CD4-positive, alpha-beta memory T cell (primary cell): ENCODE measurements at regions not wholly inside any gene's neighbourhood (a gene's known extent, or its start where the extent isn't known, plus 50 kb on each side); places are given as distances from the start of the nearest gene placed in this dataset.

Source experiments
- CTCF ChIA-PET: fragments of 350-600 bp; sonication (Branson Sonifier 250); formaldehyde crosslinking; loops from one replicate; lab custom pipeline; 2021; ENCODE audit warnings: inconsistent platforms; ENCODE audit not compliant: partially characterized antibody; lab: Charles Lee
- POLR2A ChIA-PET: fragments of 350-600 bp; sonication (Branson Sonifier 250); formaldehyde crosslinking; loops from one replicate; lab custom pipeline; 2021; ENCODE audit not compliant: partially characterized antibody; lab: Charles Lee
- DNase-seq, 5 donors: peaks; one replicate each; pipeline versions ENCODE4 v3.0.0 to v3.0.0-alpha.2; 2020 to 2022; ENCODE audit warnings: mixed read lengths in 1 of 5
- H3K27ac ChIP-seq: one replicate; pipeline ENCODE4 v1.7.0; 2013; ENCODE audit warnings: low read depth, low read length
- H3K27me3 ChIP-seq: 2 replicates; pipeline ENCODE4 v1.7.0; 2013; ENCODE audit warnings: mild to moderate bottlenecking, low read length, moderate library complexity; ENCODE audit not compliant: insufficient read depth
- H3K36me3 ChIP-seq: 2 replicates; pipeline ENCODE4 v1.7.0; 2013; ENCODE audit warnings: mild to moderate bottlenecking, low read length, moderate library complexity; ENCODE audit not compliant: insufficient read depth
- H3K4me1 ChIP-seq: 2 replicates; pipeline ENCODE4 v1.7.0; 2013; ENCODE audit warnings: mild to moderate bottlenecking, low read length, moderate library complexity; ENCODE audit not compliant: insufficient read depth
- H3K4me3 ChIP-seq, 2 donors: one replicate each; pipeline ENCODE4 v1.7.0; 2013; ENCODE audit warnings: low read length in 2 of 2, mild to moderate bottlenecking in 1 of 2
- H3K9me3 ChIP-seq, 2 donors: one replicate each; pipeline ENCODE4 v1.7.0; 2013; ENCODE audit warnings: low read length in 2 of 2, control low read depth in 1 of 2; ENCODE audit not compliant: control insufficient read depth in 1 of 2
- H3K27ac Mint-ChIP-seq, 7 donors: one replicate each; pipeline ENCODE4 v1.8.0; 2020 to 2021; ENCODE audit warnings: mixed read lengths in 7 of 7, mild to moderate bottlenecking in 6 of 7, inconsistent platforms in 3 of 7, moderate library complexity in 3 of 7
- H3K27me3 Mint-ChIP-seq, 2 donors: one replicate each; pipeline ENCODE4 v1.8.0; 2020 to 2021; ENCODE audit warnings: mixed read lengths in 2 of 2
- H3K36me3 Mint-ChIP-seq, 2 donors: one replicate each; pipeline ENCODE4 v1.8.0; 2020 to 2021; ENCODE audit warnings: mixed read lengths in 2 of 2, inconsistent platforms in 1 of 2, mild to moderate bottlenecking in 1 of 2
- H3K4me1 Mint-ChIP-seq, 4 donors: one replicate each; pipeline ENCODE4 v1.8.0; 2020 to 2021; ENCODE audit warnings: mixed read lengths in 4 of 4, mild to moderate bottlenecking in 1 of 4
- H3K4me3 Mint-ChIP-seq, 8 donors: one replicate each; pipeline ENCODE4 v1.8.0; 2020 to 2021; ENCODE audit warnings: mixed read lengths in 8 of 8, mild to moderate bottlenecking in 7 of 8, moderate library complexity in 6 of 8, inconsistent platforms in 3 of 8
- H3K9me3 Mint-ChIP-seq, 8 donors: one replicate each; pipeline ENCODE4 v1.8.0; 2020 to 2021; ENCODE audit warnings: mixed read lengths in 8 of 8, mild to moderate bottlenecking in 5 of 8, inconsistent platforms in 3 of 8, moderate library complexity in 1 of 8
- intact Hi-C: fragments of 100-400 bp; cut with micrococcal nuclease; formaldehyde crosslinking; loops from one replicate; pipeline ENCODE4 v1.15.1; 2023

DNA sequence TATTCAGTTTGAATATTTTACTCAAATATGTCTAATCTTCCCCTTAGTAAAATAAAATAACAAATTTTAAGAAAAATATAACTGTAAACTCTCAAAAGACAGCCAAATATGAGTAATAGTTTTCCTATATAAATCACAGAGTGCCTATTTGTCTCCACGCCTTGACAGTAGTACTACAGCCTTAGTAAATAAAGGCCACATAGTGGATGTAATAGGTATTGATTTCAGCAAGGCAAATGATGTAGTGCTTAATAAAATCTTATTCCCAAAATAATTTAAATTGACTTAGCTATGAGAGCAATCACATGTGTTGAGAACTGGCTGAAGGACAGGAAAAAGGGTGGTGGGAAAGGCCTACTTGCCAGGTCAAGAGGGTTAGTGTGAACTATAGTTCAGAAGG lies 747.2 kb downstream of the OLFM4 start:
- Mint-ChIP-seq H3K4me3 (no peak overlapping the region), H3K4me1 (no peaks in the 10 kb centered on the region), H3K9me3 (peaks cover 0 to 9% (median 2%) of the 10 kb centered on the region in 8 donors), H3K27ac (no peak overlapping the region), H3K27me3 (no peaks in the 10 kb centered on the region), H3K36me3 (no peaks in the 10 kb centered on the region)
- H3K27me3 ChIP-seq = no peaks in the 10 kb centered on the region
- intact Hi-C loops = no loop called here
- H3K36me3 ChIP-seq = no peaks in the 10 kb centered on the region
- CTCF ChIA-PET = no interaction called here
- POLR2A ChIA-PET = no interaction called here
- H3K4me3 ChIP-seq = no peak overlapping the region
- DNase-seq = no peak
- H3K4me1 ChIP-seq = no peaks in the 10 kb centered on the region
- H3K27ac ChIP-seq = no peak overlapping the region
- H3K9me3 ChIP-seq = no peaks in the 10 kb centered on the region

DNA sequence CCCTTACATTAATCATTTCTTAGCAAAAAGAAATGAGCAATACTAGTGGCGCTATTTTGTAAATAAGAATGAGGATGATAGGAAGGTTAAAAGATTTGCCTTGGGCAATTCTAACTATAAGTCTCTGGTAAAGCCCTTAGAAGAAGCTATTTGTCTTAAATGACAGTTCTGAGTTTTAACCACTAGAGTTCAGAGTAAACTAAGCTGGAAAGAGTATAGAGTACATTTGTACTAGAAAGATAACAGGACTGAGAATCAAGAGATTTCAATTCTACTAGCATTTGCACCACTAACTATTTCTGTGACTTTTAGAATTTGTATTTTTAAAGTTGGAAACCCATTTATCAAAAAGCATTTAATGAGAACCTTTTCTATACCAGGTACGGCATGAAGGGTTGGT lies 750.3 kb downstream of the OLFM4 start:
- no peak for DNase-seq
- Histone ChIP-seq H3K4me3 (no peak overlapping the region), H3K36me3 (no peaks in the 10 kb centered on the region), H3K4me1 (no peaks in the 10 kb centered on the region), H3K27ac (no peak overlapping the region), H3K9me3 (no peaks in the 10 kb centered on the region), H3K27me3 (no peaks in the 10 kb centered on the region)
- Mint-ChIP-seq H3K4me3 (no peak overlapping the region), H3K9me3 (peaks cover 0 to under 1% (median 0%) of the 10 kb centered on the region in 8 donors), H3K27ac (no peak overlapping the region), H3K27me3 (no peaks in the 10 kb centered on the region), H3K36me3 (no peaks in the 10 kb centered on the region), H3K4me1 (peaks cover 0 to 6% (median 4%) of the 10 kb centered on the region in 4 donors)
- ChIA-PET CTCF (no interaction called here), POLR2A (no interaction called here)
- intact Hi-C loops = no loop called here

DNA sequence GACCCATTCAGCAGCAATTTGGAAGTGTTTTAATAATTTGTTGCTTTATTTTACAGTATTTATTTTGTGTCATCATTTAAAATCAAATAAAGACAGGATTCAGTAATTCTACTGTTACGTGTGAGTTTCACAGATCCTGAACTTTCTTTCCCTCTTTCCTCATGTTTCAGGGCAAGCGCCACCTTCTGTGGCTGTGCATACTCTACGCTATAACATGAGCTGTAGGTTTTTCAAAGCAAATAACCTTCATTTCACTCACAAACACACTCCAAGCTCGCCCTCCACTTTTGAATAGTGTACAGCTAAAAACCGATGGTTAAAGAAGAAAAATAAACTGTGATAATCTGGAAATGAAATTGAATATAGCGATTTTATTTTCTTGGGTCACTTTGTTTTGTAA lies 753.3 kb downstream of the OLFM4 start:
- no peaks in the 10 kb centered on the region for H3K36me3 Mint-ChIP-seq
- Histone ChIP-seq H3K36me3 (no peaks in the 10 kb centered on the region), H3K27ac (no peak overlapping the region), H3K4me1 (no peaks in the 10 kb centered on the region), H3K27me3 (no peaks in the 10 kb centered on the region), H3K4me3 (no peak overlapping the region), H3K9me3 (no peaks in the 10 kb centered on the region)
- H3K9me3 Mint-ChIP-seq = peaks cover 0 to 8% (median 0%) of the 10 kb centered on the region in 8 donors
- no peak overlapping the region for H3K27ac Mint-ChIP-seq
- no peak for DNase-seq
- H3K4me1 Mint-ChIP-seq = peaks cover 0 to 6% (median 4%) of the 10 kb centered on the region in 4 donors
- H3K4me3 Mint-ChIP-seq = no peak overlapping the region
- POLR2A ChIA-PET = no interaction called here
- CTCF ChIA-PET = interaction anchor here (0.9 to 1.0 kb wide), 2 partner anchors 9 to 19 kb away, joined by 3 to 4 read pairs; no protein-coding TSS in a partner anchor
- intact Hi-C loops = no loop called here
- no peaks in the 10 kb centered on the region for H3K27me3 Mint-ChIP-seq

DNA sequence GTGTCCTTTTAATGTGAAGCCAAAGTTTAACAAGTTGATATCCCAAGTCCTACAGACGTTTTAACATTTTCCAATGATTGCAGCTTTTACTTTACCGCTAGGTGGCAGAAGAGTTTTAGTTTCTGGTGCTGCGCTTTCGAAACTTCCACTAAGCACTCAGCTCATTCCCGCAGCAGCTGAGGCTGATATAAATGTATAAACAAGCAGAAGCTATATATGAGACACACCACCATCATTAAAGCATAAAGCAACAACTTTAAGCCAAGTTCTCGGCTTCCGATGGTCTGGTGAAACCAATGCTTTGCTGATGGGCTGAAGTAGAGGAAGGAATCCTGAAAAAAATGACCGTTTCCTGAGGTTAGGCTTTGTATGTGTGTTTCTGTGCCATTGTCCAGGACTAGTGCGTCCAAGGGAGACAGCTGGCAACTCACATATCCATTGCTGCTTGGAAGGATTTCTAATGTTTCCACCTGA lies 753.9 kb downstream of the OLFM4 start:
- peak in 1 of 5 donors; percentile 4 for DNase-seq
- CTCF ChIA-PET = interaction anchor here (0.9 to 1.0 kb wide), 3 partner anchors 8 to 20 kb away, joined by 3 to 4 read pairs (median 3); no protein-coding TSS in a partner anchor
- Mint-ChIP-seq H3K4me1 (peaks cover 0 to 6% (median 4%) of the 10 kb centered on the region in 4 donors), H3K9me3 (peaks cover 0 to 8% (median 0%) of the 10 kb centered on the region in 8 donors), H3K4me3 (peak overlapping the region in 3 of 8 donors; percentile 23 to 39 (median 27)), H3K36me3 (no peaks in the 10 kb centered on the region), H3K27me3 (no peaks in the 10 kb centered on the region), H3K27ac (no peak overlapping the region)
- H3K36me3 ChIP-seq = no peaks in the 10 kb centered on the region
- H3K4me3 ChIP-seq = no peak overlapping the region
- H3K9me3 ChIP-seq = no peaks in the 10 kb centered on the region
- POLR2A ChIA-PET = no interaction called here
- H3K27ac ChIP-seq = no peak overlapping the region
- no peaks in the 10 kb centered on the region for H3K4me1 ChIP-seq
- no peaks in the 10 kb centered on the region for H3K27me3 ChIP-seq
- intact Hi-C loops = no loop called here

DNA sequence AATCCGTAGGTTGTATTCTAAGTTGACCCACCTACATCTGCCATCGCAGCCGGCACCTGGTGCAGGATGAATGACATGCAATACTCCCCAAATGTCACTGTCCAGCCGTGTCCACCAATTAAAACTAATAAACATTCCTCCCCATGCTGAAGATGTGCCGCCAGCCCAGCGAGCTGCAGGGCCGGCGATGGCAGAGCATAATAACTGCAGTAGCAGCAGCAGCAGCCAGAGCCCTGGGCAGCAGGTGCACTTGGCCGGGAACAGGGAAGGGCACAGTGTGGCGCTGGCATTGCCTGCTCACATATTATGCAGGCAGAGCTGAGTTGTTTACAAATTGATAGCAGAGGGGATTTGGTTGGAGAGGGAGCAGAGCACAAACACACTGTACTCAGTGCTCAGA lies 754.9 kb downstream of the OLFM4 start:
- CTCF ChIA-PET = no interaction called here
- no peaks in the 10 kb centered on the region for H3K9me3 ChIP-seq
- no peaks in the 10 kb centered on the region for H3K4me1 ChIP-seq
- DNase-seq = no peak
- POLR2A ChIA-PET = no interaction called here
- Mint-ChIP-seq H3K4me3 (no peak overlapping the region), H3K36me3 (no peaks in the 10 kb centered on the region), H3K27ac (no peak overlapping the region), H3K9me3 (peaks cover 0 to 8% (median 0%) of the 10 kb centered on the region in 8 donors), H3K4me1 (peaks cover 0 to 6% (median 4%) of the 10 kb centered on the region in 4 donors), H3K27me3 (no peaks in the 10 kb centered on the region)
- H3K27me3 ChIP-seq = no peaks in the 10 kb centered on the region
- no peak overlapping the region for H3K4me3 ChIP-seq
- intact Hi-C loops = no loop called here
- H3K27ac ChIP-seq = no peak overlapping the region
- no peaks in the 10 kb centered on the region for H3K36me3 ChIP-seq

DNA sequence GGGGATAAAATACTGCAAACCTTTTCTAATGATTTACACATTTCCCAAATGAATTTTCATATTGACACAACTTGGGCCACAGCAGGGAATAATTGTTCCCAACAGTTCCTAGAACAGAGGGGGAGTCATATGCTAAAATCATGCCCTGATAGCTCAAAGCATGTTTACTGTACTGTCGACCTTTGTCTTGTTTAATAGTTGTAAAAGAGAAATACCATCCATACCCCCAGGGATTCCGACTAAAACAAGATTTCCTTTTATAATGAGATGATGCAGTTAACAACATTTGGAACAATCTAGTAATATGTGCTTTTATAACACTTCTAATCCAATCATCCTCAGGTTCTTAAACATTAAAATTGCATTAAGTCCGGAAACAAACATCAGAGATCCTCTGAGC lies 759.7 kb downstream of the OLFM4 start:
- Histone ChIP-seq H3K4me1 (no peaks in the 10 kb centered on the region), H3K9me3 (no peaks in the 10 kb centered on the region), H3K27me3 (no peaks in the 10 kb centered on the region), H3K36me3 (no peaks in the 10 kb centered on the region), H3K4me3 (no peak overlapping the region), H3K27ac (no peak overlapping the region)
- Mint-ChIP-seq H3K27ac (no peak overlapping the region), H3K9me3 (peaks cover 0 to 8% (median 1%) of the 10 kb centered on the region in 8 donors), H3K4me3 (no peak overlapping the region), H3K4me1 (no peaks in the 10 kb centered on the region), H3K27me3 (no peaks in the 10 kb centered on the region), H3K36me3 (no peaks in the 10 kb centered on the region)
- POLR2A ChIA-PET = no interaction called here
- DNase-seq = no peak
- intact Hi-C loops = no loop called here
- CTCF ChIA-PET = no interaction called here

DNA sequence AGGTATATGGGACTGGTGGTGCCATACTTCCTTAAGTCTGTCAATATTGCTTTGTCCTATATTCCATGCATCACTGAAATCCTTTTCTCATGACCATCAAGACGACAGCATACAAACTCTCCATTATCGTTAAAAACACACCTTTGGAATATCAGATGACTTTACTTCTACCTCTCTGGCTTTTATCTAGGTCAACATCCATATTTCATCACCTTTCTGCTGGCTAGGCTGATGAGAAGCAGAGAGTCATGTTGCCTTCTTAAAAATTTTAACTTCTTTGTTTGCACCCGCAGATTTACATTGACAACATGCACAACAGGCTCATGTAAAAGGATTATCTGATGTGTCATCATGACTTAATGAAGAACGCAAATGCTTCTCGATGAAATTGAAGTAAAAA lies 771.4 kb downstream of the OLFM4 start:
- H3K27me3 Mint-ChIP-seq = no peaks in the 10 kb centered on the region
- intact Hi-C loops = no loop called here
- peaks cover 0 to 13% (median 1%) of the 10 kb centered on the region in 8 donors for H3K9me3 Mint-ChIP-seq
- no peak overlapping the region for H3K27ac Mint-ChIP-seq
- Histone ChIP-seq H3K27ac (no peak overlapping the region), H3K27me3 (no peaks in the 10 kb centered on the region), H3K9me3 (no peaks in the 10 kb centered on the region), H3K36me3 (no peaks in the 10 kb centered on the region), H3K4me1 (no peaks in the 10 kb centered on the region), H3K4me3 (no peak overlapping the region)
- no peaks in the 10 kb centered on the region for H3K36me3 Mint-ChIP-seq
- ChIA-PET CTCF (no interaction called here), POLR2A (no interaction called here)
- H3K4me1 Mint-ChIP-seq = no peaks in the 10 kb centered on the region
- no peak for DNase-seq
- no peak overlapping the region for H3K4me3 Mint-ChIP-seq
